GM19397 (cell line): ENCODE measurements at regions not wholly inside any gene's neighbourhood (a gene's known extent, or its start where the extent isn't known, plus 50 kb on each side); places are given as distances from the start of the nearest gene placed in this dataset.

Experiments used
- ATAC-seq: cut with Tn5 transposase; IDR thresholded peaks from one replicate; pipeline ENCODE4 v1.9.1; 2021; ENCODE audit warnings: mild to moderate bottlenecking, moderate library complexity; ENCODE audit not compliant: unreplicated experiment

DNA sequence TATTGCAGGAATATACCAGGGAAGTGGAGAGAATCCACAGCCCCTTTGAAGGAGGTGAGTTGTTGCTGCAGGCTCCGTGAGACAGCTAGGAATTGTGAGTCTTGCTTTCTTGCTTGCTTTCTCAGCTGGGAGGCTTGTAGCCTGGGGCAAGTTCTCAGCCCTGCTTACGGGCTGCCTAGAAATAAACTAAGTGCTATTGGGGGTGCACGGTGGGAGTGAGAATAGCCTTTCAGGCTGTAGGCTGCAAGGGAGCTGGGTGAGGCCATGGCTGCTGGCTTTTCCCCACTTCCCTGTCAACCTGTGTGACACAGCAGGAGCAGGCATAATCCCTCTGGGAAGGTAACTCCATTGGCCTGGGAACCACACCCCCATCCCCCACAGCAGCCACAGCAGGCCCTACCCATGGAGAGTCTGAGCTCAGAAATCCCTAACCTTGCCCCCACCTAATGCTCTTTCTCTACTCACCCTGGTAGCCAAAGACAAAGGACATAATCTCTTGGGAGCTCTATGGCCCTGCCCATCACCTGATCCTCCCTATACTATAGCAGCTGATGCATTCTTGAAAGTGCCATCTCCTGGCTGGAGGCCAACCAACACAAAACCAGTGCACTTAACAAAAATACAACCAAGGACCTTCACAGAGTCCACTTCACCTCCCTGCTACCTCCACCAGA is 113.0 kb downstream of the MMRN1 start:
- no peak for ATAC-seq

DNA sequence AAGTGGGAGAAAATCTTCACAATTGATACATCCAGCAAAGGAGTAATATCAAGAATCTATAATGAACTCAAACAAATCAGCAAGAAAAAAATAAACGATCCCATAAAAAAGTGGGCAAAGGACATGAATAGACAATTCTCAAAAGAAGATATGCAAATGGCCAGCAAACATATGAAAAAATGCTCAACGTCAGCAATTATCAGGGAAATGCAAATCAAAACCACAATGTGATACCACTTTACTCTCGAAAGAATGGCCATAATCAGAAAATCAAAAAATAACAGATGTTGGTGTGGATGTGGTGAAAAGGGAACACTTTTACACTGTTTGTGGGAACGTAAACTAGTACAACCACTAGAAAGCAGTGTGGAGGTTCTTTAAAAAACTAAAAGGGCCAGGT is 114.3 kb upstream of the CCSER1 start:
- no peak for ATAC-seq

GRCh38 chr4:90024519-90024918 is 102.7 kb upstream of the CCSER1 start:
- no peak for ATAC-seq

- ATAC-seq = no peak
Measured at GRCh38 chr4:90025248-90025647, 101.9 kb upstream of the CCSER1 start.

DNA sequence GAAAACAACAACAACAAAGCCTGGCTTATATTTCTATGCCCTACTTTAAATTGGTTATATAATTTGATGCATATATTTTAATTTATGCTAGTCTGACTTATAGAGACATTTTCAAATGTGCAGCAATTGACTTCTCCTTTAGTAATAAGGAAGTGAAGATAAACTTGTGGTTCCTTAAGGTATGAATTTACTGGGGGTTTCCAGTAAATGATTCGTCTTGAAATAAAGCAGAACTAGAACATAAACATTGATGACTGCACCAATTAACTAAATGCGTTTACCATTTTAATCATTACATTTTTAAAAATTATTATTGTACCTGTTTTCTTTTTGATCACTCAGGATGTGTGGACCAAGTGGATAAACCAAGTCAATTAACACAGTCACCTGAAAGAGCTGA is 99.6 kb upstream of the CCSER1 start:
- ATAC-seq = peak; percentile 77

GRCh38 chr4:90028460-90028859 is 98.7 kb upstream of the CCSER1 start:
- ATAC-seq = no peak

DNA sequence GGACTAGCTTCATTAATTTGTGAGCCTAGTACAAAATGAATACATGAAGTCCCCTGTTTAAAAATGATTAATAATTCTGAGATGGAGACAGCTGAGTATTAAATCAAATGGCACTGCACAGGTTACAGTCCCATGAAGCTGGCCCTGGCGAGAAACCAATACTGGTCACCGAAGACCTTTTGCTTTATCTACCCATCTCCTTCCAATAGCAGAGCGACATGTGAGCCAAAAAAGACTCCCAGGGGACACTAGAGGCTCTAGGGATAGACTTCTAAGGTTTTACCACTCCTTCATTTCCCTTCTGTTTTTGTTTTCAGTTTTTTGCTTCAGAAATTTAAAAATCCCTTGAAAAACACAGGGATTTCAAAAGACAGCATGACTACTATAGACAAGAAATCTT is 97.0 kb upstream of the CCSER1 start:
- ATAC-seq = no peak

DNA sequence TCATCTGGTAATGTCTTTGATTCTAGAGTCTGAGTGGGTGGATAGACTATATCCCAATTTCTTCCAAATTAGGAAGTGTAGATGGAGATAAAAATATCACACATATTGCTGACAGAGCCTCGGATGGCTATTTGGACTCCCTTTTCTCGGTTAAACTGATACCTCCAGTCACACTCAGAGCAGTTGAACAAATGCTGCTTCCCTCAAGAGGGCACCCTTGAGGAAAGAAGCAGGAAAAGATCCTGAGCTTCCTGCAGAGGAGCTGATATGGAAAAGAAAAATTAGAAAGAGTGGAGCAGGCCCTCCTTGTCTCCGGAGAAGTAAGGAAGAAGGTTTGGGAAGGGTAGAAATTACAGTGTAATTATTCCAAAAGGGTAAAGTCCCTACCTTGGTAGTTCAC is 96.2 kb upstream of the CCSER1 start:
- no peak for ATAC-seq

DNA sequence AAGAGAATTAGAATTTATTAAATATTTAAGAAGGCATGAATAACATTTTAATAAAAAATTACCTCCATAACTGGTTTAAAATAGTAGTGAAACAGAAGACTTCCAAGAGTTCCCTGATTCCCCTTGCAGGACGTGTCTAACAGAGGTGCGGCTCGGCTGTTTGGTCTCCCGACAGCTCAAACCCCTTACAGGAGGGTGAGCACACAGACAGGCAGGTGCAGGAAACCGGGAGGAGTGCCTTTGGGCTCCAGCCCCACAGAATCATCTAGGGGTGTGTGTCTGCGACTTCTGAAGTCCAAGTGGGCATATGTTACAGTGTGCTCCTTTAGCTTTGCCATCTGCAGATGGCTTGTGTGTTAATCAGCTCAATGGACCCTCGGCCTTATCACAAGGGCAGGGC is 88.1 kb upstream of the CCSER1 start:
- no peak for ATAC-seq

DNA sequence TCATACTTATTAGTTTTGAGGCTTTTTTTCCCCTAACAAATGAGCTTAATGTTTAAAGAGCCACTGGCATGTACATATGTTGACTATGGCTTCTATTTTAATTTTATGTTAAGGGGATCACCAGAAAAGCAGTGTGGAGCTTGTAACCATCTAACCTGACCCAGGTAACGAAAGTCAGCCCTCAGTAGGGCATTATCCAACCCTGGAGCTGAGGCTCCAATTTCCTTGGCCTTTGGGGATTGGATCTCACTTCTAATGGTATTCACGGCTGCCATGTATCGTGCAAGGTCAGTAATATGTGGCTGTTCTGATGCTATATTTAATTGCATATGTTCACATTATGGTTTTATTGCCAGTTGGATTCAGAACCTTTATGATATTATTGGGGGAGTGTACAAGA is 75.2 kb upstream of the CCSER1 start:
- ATAC-seq = no peak

DNA sequence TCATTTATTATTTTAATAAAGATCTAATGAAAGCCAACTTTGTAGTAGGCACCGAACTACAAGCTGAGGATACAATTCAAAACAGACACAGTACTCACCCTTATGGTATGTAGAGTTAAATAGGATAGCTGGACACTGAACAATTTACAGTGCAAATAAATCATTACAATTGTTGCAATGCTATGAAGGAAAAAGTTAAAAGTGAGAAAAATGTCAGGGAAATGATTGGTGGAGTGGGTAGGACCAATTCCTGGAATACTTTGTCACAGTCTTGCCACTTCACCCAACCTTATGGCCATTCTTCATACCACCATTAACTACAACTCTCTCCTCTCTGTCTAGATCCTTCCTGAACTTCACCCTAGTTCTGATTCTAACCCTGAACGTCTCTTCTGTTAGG is 70.1 kb upstream of the CCSER1 start:
- ATAC-seq = no peak

GRCh38 chr4:90060039-90060438 is 67.2 kb upstream of the CCSER1 start:
- ATAC-seq = no peak

DNA sequence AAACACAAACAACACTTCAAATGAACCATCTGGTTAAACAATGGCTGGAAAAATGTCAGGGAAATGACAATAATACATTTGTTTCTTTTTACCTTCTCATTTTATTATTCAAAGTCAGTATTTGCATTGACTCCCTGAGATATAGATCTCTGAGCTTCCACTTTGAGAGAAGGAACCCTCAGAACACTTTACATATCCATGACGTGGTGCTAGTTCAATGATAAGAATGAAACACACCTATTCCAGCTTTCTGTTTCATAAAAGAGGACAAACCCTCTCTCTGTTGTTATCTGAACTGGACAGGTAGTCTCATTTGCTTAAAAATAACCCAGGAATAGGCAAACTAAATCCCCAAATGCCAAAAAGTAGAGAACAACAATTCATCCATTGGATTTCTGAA is 65.3 kb upstream of the CCSER1 start:
- ATAC-seq = no peak

DNA sequence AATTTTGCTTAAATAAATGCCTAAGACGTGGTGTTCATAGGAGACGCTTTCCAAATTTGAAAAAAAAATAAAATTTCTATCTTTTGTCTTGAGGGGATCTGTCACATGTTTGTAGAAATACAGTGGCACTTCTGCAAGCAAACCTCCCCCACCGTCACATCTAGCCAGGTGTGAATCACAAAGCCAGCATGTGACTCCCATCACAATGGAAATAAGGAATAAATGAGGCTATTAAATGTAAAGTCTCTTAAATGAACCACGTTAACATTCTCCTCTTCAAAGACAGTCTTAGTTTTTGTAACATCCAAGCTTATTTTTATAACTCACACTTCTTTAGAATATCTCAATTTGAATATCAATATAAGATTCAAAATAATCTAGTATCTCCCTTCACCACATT is 63.0 kb upstream of the CCSER1 start:
- no peak for ATAC-seq

DNA sequence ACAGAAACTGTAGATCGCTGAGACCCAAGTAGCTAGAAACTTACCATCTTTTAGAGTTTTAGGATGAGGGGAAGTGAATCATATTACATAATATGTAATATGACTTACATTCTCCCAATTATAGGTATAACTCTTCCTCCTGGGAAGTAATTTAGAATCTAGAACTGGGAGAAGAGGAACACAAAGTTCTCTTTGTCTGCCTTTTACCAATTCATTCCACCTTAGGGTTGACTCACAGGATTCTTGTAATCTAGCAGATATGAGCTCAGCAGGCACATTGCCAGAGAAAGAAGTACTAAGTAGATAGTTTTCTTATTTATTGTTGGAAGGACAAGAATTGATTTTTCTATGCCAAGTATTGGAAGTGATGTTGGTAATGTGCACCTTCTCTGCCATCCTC is 58.0 kb upstream of the CCSER1 start:
- ATAC-seq = no peak

DNA sequence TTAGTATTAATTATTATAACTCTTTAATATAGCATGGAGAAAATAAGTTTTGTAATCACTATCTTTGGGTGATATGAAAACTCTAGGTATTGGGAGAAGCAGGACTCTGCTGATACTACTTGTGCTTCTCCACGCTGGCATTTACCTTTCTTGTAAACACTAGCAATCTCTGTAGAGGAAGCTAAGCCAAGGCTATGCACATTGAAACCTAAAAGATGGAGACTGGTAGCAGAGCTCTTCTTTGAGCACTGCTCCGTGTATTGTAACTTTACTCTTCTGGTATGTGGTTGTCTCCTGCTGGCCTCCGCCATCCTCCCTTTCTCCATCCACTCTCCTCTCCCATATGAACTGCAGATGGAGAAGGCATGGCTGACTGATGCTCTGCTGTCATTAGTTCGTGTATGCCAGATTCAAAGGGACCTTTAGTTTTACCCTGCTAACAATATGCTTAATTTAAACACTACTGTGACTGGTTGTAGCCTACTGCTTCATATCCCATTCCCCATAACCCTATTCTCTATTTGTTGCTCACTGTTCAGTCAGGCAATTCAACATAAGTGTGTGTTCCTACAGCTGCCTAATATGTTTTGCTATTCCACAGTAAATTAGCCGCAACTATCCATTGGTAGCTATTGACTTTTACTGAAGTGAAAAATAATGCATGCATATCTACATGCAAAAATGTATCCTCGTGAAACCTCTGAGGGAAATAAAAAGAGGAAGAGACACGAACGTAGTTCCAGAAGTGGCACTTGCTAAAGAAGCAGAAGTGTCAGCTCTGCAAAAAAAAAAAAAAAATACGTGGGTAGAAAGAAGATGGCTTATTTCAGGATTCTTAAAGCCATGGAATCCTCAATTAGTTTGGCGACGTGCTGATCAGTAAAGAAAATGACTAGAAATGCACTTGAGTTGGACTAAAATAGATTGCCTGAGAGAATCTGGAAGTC is 55.6 kb upstream of the CCSER1 start:
- ATAC-seq = peak; percentile 66

DNA sequence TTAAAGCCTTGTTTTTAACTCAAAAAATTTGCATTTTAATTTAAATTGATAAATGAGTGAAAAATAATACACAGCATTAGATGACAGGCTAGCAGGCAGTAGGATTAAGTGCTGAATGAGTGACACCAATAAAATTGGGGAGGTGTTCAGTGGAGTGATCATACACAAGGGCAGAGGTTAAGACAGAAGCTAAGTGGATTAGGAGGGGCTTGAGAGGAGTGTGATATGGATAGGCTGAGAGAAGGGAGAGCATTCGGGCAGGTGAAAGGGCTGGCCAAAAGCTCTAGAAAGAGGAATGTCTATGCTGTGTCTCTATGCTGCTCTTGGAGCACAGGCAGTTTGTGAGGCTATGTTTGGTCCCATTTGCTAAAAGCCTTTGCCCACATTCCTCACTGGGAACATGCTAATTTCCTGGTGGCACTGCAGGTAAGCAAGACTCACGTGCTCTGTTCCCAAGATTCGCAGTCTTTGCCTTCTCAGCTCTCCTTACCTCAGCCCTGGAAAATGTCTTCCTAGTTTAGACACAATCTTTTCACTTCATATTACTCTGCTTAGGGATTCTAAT is 52.8 kb upstream of the CCSER1 start:
- no peak for ATAC-seq
